Amniotic epithelial cell (primary cell): ENCODE measurements at regions not wholly inside any gene's neighbourhood (a gene's known extent, or its start where the extent isn't known, plus 50 kb on each side); places are given as distances from the start of the nearest gene placed in this dataset.
"Not testable (repeated sequence)": the region's sequence is repeated elsewhere in the genome, so short reads cannot be mapped to it uniquely, and the experiment has no call there.

Experiments used
- DNase-seq: peaks from one replicate; pipeline ENCODE4 v3.0.0-alpha.2; 2010; ENCODE audit warnings: low read depth

DNA sequence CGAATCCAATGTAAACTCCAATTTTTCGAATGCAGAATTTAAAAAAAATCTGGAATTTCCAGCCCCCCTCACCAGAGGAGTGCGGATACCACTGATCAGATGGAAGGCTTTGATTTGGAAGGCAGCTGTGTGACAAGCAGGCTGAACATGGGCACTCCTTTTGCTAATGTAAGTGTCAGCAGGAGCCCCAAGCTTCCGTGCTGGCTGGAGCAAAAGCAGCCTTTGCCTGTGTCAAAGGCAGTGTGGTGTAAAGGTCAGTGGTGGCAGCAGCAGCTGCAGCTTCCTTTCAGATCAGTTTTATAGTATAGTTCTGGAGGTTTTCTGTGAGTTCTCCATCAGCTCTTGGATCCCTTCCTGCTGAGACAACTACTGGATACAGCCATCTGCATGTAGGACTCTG, 259.9 kb downstream of the CTH start:
- DNase-seq, result no peak

- no peak for DNase-seq
These were observed 261.4 kb downstream of the CTH start for GRCh38 chr1:70672442-70672888.

GRCh38 chr1:70674941-70675685, 264.0 kb downstream of the CTH start:
- DNase-seq, result no peak

DNA sequence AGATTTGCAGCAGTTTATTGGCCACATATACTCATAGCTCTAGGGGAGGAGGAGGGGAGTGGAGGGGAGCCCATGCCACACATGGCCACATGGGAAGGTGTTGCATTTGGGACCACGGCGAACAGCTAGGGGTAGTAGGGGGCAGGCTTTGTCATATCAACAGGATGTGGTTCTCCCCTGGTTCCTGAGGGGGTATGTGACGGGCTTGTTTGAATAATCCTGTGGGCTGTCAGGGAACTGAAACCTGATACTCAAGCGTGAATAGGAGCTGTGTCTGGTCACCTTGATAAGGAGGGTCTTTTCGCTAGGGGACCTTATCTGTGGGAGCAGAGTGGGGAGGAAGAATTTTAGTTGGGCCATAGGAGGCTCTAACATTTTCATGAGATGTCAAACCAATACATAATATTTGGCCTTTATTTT, 264.7 kb downstream of the CTH start:
- DNase-seq, result no peak

DNA sequence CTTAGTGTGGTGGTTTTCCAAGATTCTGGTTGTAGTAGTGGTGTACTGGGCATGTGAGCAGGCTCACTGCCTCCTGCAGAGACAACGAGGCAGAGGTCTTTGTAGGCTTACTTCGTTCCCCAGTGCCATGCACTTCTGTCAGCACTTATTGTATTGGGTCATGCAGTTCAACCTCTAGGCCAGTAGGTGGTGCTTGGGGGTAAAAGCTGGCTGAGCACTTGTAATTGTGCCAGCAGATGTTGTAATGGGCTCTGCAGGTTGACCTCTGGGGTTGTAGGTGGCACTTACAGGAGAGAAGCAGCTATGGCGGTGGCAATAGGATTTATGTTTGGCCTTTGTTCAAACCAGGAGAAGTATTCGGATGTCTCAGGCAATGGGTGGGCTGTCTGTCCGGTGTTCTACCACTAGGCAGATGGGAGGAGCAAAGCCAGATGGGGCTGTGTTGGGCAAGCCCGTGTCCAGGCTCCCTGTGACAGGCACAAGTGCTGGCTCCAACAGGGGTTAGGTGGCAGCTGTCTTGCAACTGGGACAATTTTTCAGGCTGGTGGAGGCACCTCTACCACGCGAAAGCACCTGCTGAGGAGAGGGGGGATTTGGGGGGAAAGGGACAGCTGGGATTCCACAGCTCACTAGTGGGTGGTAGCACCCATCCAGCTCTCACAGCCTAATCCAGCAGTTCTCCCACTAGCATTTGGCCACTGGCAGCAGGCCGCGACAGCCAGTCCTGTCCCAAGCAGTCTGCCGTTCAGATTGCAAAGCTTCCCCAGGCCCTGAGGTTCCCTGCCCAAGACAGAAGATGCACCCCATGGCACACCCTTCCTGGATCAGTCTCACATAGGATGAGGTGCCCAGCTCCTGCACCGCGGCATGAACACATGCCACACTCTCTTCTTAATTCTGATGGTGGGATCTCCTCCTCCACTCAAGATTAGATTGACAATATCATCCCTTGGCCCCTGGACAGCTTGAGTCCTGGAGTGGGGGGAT, 274.5 kb downstream of the CTH start:
- peak; percentile 66 for DNase-seq

DNA sequence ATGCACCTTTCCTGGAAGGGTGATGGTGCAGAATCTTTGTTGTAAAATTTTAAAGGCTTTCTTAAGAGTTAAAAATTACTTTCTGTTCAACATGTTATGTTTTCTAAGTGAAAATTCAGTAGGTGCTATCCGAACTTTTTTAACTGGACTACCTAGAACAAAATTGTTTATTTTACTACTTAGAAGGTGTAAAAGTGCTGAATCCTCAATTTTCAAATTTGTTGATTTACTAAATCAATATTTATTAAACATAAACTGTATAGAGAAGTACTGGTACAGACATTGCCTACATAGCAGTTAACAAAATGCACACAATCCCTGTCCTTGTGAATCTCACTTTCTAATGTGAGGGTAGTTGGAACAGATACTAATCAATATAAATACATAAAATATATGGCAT, 277.5 kb downstream of the CTH start:
- DNase-seq, result no peak

- no peak for DNase-seq
These were observed 295.4 kb downstream of the CTH start for GRCh38 chr1:70706381-70707037.

GRCh38 chr1:70707214-70707613, 296.1 kb downstream of the CTH start:
- DNase-seq, result no peak

- DNase-seq, result no peak
These were observed 303.1 kb downstream of the CTH start for GRCh38 chr1:70714149-70714548.

- no peak for DNase-seq
These were observed 306.1 kb downstream of the CTH start for GRCh38 chr1:70717211-70717610.

DNA sequence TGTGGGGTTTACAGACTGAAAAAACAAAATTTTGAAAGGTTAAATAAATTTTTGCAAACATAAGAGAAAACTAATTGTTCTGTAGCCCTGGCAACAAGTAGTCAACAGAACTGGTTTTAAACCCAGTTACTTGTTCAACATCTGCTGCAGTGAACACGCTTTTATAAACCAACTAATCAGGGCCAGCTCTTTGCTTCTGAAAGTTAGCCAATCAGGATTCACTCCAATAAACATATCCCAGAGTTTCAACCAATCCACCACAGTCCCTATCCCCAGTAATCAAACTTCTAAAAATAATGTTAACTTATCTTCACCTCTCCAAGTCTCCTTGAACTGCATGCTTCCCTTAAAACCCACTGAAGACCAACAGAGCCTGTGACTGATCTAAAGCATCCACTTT, 306.6 kb downstream of the CTH start:
- DNase-seq, result no peak

DNA sequence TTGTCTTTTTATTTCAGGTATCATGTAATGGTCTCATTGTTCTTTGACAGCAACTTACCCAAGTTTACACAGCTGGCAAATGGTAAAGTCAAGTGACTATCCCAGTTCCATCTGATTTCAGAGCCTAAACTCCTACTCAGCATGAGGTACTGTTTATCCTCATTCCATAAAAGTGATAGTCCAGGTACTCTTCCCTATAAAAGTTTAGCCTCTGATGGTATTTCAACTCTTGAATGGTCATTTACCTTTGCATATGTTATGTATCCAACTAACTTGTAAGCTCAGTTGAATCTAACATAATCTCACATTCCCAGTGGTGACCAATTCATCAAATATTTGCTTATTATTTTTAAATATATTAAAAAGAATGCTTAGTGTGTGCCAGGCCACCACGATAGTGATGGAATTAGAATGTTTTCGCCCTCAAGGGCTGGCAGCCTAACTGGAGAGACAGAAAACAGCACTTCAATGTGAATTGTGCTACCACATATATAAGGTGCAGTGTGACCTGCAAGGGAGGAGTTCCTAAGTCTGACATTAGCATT, 307.1 kb downstream of the CTH start:
- no peak for DNase-seq

GRCh38 chr1:70719154-70719553, 308.1 kb downstream of the CTH start:
- DNase-seq, result no peak

GRCh38 chr1:70720109-70720508, 309.0 kb downstream of the CTH start:
- no peak for DNase-seq

- DNase-seq, result no peak
These were observed 309.5 kb downstream of the CTH start for GRCh38 chr1:70720521-70720920.

DNA sequence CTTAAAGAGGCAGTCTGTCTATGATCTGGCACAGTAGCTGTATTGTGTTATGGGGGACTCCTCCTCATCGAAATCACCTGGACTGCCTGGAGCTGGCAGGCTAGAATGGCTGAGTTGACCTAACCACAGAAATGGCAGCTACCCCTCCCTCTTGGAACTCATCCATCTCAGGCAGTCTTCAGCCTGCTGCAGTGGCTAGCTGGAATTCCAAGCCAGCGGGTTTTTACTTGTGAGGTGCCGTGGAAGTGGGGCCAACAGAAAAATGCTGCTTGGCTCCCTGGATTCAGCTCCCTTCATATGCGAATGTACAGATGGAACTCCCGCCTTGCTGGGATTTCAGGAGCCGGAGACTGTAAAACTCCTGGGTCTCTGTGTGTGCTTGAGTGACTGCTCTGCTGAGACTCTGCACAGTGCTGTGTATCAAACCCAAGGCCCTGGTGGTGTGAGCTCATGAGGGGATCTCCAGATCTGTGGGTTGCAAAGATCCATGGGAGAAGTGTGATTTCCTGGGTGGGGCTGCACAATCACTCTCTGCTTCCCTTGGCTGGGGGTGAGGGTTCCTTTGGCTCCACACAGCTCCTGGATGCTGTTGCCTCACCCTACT, 316.9 kb downstream of the CTH start:
- no peak for DNase-seq

GRCh38 chr1:70736518-70736917, 311.1 kb downstream of the PTGER3 start:
- DNase-seq, result not testable (repeated sequence)

DNA sequence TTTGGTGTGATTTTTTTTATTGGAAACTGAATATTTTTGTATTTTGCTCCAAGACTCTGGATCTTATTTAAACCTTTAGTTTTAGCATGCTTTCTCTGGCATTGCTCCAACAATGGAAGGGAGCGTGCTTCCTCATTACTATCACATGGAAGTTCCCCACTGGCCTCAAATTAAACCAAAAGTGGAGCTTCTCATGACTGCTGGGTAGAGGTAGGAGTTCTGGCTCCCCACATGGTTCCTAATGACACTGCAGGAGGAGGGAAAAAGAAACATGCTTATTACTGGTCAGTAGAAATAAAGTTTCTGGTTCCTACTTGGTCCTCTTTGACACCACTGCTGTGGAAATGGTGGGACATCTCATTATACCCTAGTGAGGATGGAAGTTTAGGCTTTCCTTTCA, 310.5 kb downstream of the PTGER3 start:
- DNase-seq, result no peak

- DNase-seq, result no peak
These were observed 309.0 kb downstream of the PTGER3 start for GRCh38 chr1:70738624-70739023.

- no peak for DNase-seq
These were observed 302.4 kb downstream of the PTGER3 start for GRCh38 chr1:70745199-70745598.

DNA sequence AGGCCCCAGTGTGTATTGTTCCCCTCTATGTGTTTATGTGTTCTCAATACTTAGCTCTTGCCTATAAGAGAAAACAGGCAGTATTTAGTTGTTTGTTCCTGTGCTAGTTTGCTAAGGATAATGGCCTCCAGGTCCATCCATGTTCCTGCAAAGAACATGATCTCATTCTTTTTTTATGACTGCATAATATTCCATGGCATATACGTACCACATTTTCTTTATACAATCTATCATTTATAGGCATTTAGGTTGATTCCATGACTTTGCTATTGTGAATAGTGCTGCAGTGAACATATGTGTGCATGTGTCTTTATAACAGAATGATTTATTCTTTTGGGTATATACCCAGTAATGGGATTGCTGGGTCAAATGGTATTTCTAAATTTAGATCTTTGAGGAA, 301.6 kb downstream of the PTGER3 start:
- DNase-seq, result not testable (repeated sequence)

DNA sequence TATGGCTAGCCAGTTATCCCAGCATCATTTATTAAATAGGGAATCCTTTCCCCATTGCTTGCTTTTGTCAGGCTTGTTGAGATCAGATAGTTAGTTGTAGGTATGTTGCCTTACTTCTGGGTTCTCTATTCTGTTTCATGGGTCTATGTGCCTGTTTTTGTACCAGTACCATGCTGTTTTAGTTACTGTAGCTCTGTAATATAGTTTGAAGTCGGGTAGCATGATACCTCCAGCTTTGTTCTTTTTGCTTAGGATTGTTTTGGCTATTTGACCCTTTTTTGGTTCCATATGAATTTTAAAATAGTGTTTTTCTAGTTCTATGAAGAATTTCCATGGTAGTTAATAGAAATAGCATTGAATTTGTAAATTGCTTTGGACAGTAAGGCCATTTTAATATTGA, 300.5 kb downstream of the PTGER3 start:
- DNase-seq, result not testable (repeated sequence)
